NCI-H460 (cell line): ENCODE measurements at regions not wholly inside any gene's neighbourhood (a gene's known extent, or its start where the extent isn't known, plus 50 kb on each side); places are given as distances from the start of the nearest gene placed in this dataset.
"Not testable (repeated sequence)": the region's sequence is repeated elsewhere in the genome, so short reads cannot be mapped to it uniquely, and the experiment has no call there.

Source experiments
- DNase-seq: peaks from one replicate; pipeline ENCODE4 v3.0.0-alpha.2; 2016; ENCODE audit warnings: low read depth; ENCODE audit errors: extremely low read depth

- not testable (repeated sequence) for DNase-seq
These were observed 646.7 kb upstream of the ARRDC3 start for GRCh38 chr5:92029792-92030191.

- no peak for DNase-seq
These were observed 640.4 kb upstream of the ARRDC3 start for GRCh38 chr5:92023555-92023954.

DNA sequence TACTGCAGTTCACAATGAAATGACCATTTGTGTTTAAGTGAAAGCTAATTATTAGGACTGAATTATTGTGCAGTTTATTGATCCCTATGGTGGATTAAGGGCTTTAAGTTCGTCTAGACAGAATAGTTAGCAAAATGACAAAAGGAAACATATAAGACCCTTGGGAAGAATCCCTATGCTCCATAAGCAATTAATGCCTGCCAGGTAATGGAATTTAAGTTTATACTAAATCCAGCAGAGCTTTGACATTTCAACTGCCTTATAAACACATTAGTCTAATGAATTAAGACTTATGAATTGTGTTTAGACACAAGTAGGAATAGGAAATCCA, 640.0 kb upstream of the ARRDC3 start:
- DNase-seq, result no peak

DNA sequence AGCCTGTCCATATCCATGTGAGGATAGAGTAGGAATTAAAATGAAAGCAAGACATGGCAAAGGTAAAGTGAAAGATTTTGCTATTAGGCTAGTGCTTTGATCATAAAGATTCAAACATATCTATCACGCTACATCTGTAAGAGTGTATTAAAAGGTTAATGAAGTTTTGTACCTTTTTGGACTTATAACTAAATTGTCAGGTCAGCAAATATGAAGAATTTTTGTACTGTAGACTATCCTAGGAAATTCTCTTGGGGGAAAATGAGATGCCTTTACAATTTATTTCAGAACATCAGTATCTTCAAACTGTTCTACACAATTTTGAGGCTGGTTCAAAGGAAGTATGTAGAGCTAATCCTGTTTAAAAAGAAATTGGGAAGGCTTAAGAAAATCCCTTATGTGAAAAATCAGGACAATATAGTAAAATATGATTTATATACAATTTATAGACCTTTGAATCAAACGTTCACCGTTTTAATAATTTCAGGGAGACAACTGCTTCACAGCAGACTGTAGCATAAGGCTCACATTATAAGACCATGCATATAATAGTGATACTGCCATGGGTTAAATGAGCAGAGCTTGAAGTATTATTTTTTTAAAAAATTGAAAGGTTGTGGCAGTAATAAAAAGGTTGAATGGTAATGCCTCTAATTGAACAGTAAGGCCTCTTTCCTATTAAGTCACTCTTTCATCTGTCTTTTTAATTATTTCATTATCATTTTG, 639.5 kb upstream of the ARRDC3 start:
- DNase-seq, result no peak

GRCh38 chr5:92019376-92019990, 636.4 kb upstream of the ARRDC3 start:
- peak; percentile 9 for DNase-seq

- no peak for DNase-seq
These were observed 634.7 kb upstream of the ARRDC3 start for GRCh38 chr5:92017776-92018175.

DNA sequence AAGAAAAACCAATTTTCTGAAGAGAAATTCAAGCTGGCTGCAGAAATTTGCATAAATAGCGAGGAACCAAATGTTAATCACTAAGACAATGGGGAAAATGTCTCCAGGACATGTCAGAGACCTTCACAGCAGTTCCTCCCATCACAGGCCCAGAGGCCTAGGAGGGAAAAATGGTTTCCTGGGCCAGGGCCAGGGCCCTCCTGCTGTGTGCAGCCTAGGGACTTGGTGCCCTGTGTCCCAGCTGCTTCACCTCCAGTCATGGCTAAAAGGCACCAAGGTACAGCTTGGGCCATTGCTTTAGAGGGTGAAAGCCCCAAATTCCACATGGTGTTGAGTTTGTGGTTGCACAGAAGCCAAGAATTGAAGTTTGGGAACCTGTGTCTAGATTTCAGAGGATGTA, 628.7 kb upstream of the ARRDC3 start:
- not testable (repeated sequence) for DNase-seq

- no peak for DNase-seq
These were observed 620.7 kb upstream of the ARRDC3 start for GRCh38 chr5:92003806-92004205.

DNA sequence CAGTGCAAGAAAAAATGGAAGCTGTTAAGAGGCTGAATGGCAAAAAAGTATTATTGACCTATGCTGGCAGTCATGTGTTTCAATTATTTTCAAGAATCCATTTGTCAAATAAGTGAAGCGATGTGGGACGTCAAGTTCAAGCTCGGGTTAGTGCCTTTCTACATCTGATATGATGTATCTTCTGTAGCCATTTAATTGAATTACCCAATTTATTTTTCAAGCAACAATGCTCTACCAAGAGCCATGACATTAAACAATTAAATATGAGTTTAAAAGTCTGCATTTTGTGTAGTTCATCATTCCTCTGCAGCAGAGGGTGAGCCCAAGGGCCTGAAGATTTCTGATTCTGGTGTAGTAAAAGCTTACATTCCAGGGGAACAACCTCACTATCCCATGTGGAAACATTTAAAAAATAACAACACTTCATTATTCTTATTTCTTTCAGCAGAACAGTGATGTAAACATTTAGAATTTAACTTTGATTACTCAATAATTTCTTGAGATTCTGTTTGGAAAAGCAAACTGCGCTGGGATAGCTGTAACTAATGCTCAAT, 619.7 kb upstream of the ARRDC3 start:
- DNase-seq, result no peak

DNA sequence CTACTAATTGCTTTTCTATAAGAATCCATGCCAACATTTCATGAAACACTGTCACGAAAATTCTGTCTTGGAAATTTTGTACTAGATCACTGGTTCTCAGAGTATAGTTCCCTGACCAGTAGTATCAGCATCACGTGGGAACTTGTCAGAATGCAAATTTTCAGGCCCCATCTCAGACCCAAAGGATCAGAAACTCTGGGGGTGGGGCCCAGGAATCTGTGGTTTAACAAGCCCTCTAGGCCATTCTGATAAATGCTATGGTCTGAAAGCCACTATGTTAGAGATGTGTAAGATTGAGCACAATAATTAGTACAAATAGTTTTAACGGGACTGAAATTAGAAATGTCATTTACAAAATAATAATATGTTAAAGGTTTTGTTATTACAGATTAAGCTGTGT, 615.7 kb upstream of the ARRDC3 start:
- no peak for DNase-seq

DNA sequence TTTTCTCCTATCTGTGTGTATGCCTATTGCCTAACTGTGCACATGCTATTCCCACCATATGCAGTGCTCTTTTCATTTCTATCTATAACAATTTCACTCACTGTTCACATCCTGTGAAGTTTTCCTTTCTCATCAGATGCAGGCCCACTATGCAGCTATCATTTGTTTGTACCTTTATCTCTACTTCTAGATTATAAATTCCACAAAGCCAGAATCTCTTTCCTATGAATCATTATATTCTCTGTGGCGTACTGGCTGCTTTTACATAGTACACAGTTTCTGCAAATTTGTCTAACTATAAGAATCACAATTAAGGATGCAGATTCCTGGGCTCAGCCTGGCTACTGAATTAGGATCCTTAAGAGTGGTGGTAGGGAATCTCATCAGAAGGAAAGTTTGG, 600.8 kb upstream of the ARRDC3 start:
- no peak for DNase-seq

DNA sequence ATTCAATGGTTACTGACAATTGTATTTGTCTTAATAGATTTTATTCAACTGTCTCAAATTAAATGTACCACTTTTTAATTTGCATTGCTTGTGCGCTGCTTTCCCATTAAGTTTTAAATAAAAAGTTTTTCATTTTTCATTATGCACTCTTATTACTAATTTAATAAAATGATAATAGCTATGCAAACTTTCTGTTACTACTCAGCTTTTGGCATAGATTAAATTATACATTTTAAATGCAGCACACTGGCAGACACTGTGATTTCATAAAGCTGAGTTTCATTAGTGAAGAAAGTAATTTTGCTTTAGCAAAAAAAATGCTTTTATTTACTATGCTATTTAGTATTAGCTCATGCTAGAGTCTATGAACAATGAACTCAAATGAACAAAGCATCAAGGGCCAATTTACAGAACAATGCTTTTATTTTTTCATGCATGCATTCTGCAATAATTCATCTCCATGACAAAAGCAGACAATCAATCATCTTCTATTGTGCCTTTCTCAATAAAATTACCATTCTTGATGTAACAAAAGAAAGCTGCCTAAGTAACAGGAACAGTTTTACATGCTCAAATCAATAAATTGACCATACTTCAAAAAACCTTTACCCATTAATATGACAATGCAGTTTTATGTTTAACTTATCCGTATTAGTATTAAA, 595.2 kb upstream of the ARRDC3 start:
- DNase-seq, result no peak

DNA sequence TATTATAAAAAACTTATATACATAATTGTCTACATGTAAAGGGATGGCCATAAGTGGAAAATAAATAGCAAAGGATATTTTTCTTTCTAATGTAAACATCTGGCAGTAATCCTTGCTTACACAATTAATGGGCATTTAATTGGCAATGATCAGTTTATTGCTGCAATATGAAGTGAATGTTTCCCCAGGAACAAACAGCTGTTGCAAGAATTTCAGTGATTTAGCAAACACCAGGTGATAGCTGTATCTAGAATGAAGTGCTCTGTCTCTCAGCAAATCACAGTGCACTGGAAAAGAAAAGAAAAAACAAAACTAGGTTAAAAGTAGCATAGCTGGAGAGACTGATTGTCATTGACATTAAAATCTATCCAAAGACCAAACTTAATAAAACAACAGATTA, 594.5 kb upstream of the ARRDC3 start:
- DNase-seq, result no peak

DNA sequence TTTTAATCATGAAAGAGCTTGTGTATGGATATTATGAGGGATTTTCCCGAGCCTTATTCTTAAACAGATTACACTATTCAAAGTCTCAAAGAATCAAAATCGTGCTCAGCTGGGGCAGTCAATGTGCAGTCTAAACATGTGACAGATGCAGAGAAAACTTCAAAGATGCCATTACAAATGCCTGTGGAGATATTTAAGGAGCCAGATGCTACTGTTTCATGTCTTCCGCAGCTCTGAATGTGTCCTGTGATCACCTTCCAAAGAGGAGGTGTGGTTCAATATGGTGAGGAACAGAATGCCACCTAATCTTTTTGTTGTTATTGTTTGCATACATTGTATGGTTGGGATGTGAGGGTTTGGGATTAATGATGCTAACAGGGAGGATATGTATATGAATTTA, 593.3 kb upstream of the ARRDC3 start:
- DNase-seq, result no peak

- no peak for DNase-seq
These were observed 580.0 kb upstream of the ARRDC3 start for GRCh38 chr5:91963166-91963565.

DNA sequence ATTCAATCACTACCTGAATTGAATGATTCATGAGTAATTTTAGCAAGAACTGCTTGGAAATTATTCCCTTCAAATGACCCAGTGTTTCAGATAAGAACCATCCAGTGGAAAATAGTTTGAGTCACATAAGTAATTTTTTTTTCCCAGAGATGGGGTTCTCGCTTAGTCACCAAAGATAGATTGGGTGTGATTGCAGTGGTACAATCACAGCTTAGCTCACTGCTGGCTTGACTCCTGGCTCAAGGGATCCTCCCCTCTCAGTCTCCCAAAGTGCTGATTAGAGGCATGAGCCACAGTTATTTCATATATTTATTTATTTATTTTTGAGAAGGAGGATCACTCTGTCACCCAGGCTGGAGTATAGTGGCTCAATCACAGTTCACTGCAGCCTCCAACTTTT, 574.5 kb upstream of the ARRDC3 start:
- no peak for DNase-seq

GRCh38 chr5:91956738-91957137, 573.6 kb upstream of the ARRDC3 start:
- DNase-seq, result no peak

GRCh38 chr5:91955610-91956009, 572.5 kb upstream of the ARRDC3 start:
- no peak for DNase-seq

GRCh38 chr5:91954136-91954535, 571.0 kb upstream of the ARRDC3 start:
- DNase-seq, result no peak

DNA sequence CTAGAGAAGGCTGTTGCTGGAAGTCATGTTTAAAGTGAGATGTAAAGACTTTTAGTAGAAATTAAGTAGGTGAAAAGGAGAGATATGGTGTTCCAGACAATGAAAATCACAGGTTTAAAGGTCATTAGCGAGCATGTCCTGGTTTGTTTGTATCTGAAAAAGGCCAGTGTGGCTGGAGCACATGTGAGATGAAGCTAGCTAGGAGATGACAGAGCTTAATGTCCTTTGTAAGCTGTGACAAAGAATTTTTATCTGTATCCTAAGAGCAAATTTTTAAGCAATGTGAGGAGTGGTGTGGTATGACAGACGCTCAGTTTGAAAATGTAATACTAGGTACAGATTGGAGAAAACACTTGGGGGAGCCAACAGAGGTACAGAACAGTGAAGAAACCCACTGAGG, 567.2 kb upstream of the ARRDC3 start:
- no peak for DNase-seq

DNA sequence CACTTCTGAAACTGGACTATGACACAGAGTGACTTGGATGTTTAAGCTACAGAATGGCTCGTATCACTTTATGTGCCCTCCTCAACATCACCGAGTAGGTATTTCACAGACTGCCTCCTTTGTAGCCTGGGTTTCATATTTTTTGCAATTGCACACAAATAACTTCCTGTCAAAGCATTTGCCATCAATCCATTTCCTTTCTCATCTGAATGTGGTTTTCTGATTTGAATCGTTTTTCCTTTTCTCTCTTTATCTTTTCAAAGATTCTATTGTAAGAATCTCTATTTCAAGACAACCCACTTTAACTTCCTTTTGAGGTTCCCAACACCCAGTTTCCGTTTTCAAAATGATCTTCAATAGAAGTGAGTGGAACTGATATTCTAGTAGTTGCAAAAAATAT, 563.8 kb upstream of the ARRDC3 start:
- DNase-seq, result no peak

DNA sequence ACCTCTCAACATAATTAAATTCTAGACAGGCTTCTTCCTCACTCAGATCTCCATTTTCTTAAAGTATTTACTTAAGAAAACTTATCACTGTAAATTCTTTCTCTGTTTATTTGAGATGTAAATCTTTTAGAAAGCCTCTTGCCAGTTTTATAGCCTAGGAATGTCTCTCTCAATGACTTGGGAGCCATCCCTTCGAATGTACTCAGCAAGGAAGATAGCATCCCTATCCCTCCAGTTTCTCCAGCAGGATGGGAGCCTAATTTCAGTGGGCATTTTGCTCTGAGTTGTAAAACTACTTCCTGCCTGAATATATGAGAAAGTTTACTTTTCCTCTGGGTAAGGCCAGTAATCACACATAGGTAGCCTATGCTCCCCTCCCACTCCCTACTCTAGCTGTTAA, 558.5 kb upstream of the ARRDC3 start:
- no peak for DNase-seq
